ENCODE measurements at regions not wholly inside any gene's neighbourhood (a gene's known extent, or its start where the extent isn't known, plus 50 kb on each side); places are given as distances from the start of the nearest gene placed in this dataset.

DNA sequence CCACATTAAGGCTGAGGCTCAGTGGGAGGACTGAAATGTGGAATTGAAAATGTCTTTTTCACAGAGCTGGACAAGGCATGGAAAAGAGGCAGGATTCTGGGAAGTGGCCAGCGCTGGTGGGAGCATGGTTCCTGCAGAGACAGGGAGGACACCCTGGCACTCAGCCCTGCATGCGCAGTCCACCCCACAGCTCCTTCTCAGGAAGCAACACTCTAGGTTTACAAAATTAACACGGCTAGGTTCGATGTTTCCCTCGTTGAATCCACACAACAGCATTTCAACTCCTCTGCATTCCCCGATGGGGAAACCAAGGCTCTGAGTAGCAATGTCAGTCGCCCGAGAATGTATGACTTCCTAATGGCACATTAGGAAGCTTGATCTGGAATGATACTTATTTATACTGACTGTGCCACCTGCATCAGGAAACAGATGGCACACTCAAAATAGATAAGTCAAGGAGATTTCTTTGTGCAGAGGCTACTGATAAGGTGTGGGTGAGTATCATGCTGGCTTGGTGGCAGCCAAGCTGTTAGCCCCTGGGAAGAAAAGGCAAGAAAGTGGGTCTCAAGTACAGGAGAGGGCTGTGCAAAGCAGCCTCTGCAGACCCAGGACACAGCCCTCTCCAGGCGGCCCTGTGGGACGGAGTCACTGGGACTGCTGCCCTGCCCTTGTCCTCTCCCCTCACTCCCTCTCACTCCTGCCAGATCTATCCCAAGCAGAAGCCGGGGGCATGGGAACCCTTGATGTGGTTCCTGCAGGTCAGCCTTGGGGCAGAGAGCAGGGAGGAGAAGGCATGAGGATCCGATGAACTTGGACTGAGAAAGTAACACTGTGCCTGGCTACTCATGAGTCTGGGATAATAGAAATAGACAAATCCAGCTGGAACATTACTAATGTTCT lies 158.4 kb upstream of the FHL2 start:
- H3K36me3 ChIP-seq (ENCODE audit: control insufficient read depth in 1 of 2, insufficient read depth in 2 of 2, low read length in 2 of 2) = no peaks in the 10 kb centered on the region
- H3K4me1 ChIP-seq (ENCODE audit: control insufficient read depth in 1 of 2, insufficient read depth in 2 of 2, low read length in 2 of 2) = no peaks in the 10 kb centered on the region
- H3K27ac ChIP-seq (ENCODE audit: low read length) = no peak overlapping the region
- H3K4me3 ChIP-seq (ENCODE audit: low read depth in 1 of 2, low read length in 2 of 2) = no peak overlapping the region
- H3K27me3 ChIP-seq (ENCODE audit: low read depth, low read length) = no peaks in the 10 kb centered on the region
- H3K9me3 ChIP-seq (ENCODE audit: control insufficient read depth in 1 of 2, low read length in 2 of 2) = no peaks in the 10 kb centered on the region

DNA sequence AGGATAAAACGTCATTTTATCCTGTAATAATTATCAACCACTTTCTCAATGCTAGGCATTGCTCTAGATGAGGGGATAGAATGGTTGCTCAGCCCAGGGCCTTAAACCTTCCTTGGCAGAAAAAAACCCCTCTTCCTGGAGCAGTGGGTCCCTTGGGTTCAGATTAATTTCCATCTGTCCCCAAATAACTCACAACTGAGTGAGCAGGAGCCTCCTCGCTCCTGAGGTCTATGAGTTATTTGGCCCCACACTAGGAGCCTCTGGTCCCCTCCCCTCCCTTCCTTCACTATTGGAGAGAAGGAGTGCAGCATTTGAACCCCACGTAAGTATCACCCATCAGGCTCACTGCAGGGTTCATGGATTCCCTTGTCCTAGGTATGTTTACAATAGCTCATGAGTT lies 157.5 kb upstream of the FHL2 start:
- Histone ChIP-seq H3K36me3 (ENCODE audit: control insufficient read depth in 1 of 2, insufficient read depth in 2 of 2, low read length in 2 of 2) (no peaks in the 10 kb centered on the region), H3K9me3 (ENCODE audit: control insufficient read depth in 1 of 2, low read length in 2 of 2) (no peaks in the 10 kb centered on the region), H3K4me3 (ENCODE audit: low read depth in 1 of 2, low read length in 2 of 2) (no peak overlapping the region), H3K27me3 (ENCODE audit: low read depth, low read length) (no peaks in the 10 kb centered on the region), H3K27ac (ENCODE audit: low read length) (no peak overlapping the region), H3K4me1 (ENCODE audit: control insufficient read depth in 1 of 2, insufficient read depth in 2 of 2, low read length in 2 of 2) (no peaks in the 10 kb centered on the region)

- Histone ChIP-seq H3K4me3 (ENCODE audit: low read depth in 1 of 2, low read length in 2 of 2) (no peak overlapping the region), H3K9me3 (ENCODE audit: control insufficient read depth in 1 of 2, low read length in 2 of 2) (no peaks in the 10 kb centered on the region), H3K27ac (ENCODE audit: low read length) (no peak overlapping the region), H3K36me3 (ENCODE audit: control insufficient read depth in 1 of 2, insufficient read depth in 2 of 2, low read length in 2 of 2) (no peaks in the 10 kb centered on the region), H3K27me3 (ENCODE audit: low read depth, low read length) (no peaks in the 10 kb centered on the region), H3K4me1 (ENCODE audit: control insufficient read depth in 1 of 2, insufficient read depth in 2 of 2, low read length in 2 of 2) (no peaks in the 10 kb centered on the region)
These were observed 155.4 kb upstream of the FHL2 start for GRCh38 chr2:105554235-105554634.

- Histone ChIP-seq H3K4me3 (ENCODE audit: low read depth in 1 of 2, low read length in 2 of 2) (no peak overlapping the region), H3K4me1 (ENCODE audit: control insufficient read depth in 1 of 2, insufficient read depth in 2 of 2, low read length in 2 of 2) (no peaks in the 10 kb centered on the region), H3K27ac (ENCODE audit: low read length) (no peak overlapping the region), H3K9me3 (ENCODE audit: control insufficient read depth in 1 of 2, low read length in 2 of 2) (no peaks in the 10 kb centered on the region), H3K36me3 (ENCODE audit: control insufficient read depth in 1 of 2, insufficient read depth in 2 of 2, low read length in 2 of 2) (no peaks in the 10 kb centered on the region), H3K27me3 (ENCODE audit: low read depth, low read length) (no peaks in the 10 kb centered on the region)
These were observed 154.8 kb upstream of the FHL2 start for GRCh38 chr2:105553538-105554196.

- no peaks in the 10 kb centered on the region for H3K27me3 ChIP-seq (ENCODE audit: low read depth, low read length)
- H3K4me1 ChIP-seq (ENCODE audit: control insufficient read depth in 1 of 2, insufficient read depth in 2 of 2, low read length in 2 of 2) = no peaks in the 10 kb centered on the region
- no peaks in the 10 kb centered on the region for H3K36me3 ChIP-seq (ENCODE audit: control insufficient read depth in 1 of 2, insufficient read depth in 2 of 2, low read length in 2 of 2)
- H3K27ac ChIP-seq (ENCODE audit: low read length) = no peak overlapping the region
- no peaks in the 10 kb centered on the region for H3K9me3 ChIP-seq (ENCODE audit: control insufficient read depth in 1 of 2, low read length in 2 of 2)
- H3K4me3 ChIP-seq (ENCODE audit: low read depth in 1 of 2, low read length in 2 of 2) = no peak overlapping the region
These were observed 147.8 kb upstream of the FHL2 start for GRCh38 chr2:105546628-105546974.

- no peaks in the 10 kb centered on the region for H3K36me3 ChIP-seq (ENCODE audit: control insufficient read depth in 1 of 2, insufficient read depth in 2 of 2, low read length in 2 of 2)
- H3K9me3 ChIP-seq (ENCODE audit: control insufficient read depth in 1 of 2, low read length in 2 of 2) = no peaks in the 10 kb centered on the region
- H3K27ac ChIP-seq (ENCODE audit: low read length) = no peak overlapping the region
- no peaks in the 10 kb centered on the region for H3K4me1 ChIP-seq (ENCODE audit: control insufficient read depth in 1 of 2, insufficient read depth in 2 of 2, low read length in 2 of 2)
- H3K27me3 ChIP-seq (ENCODE audit: low read depth, low read length) = no peaks in the 10 kb centered on the region
- H3K4me3 ChIP-seq (ENCODE audit: low read depth in 1 of 2, low read length in 2 of 2) = no peak overlapping the region
These were observed 147.1 kb upstream of the FHL2 start for GRCh38 chr2:105545730-105546627.

DNA sequence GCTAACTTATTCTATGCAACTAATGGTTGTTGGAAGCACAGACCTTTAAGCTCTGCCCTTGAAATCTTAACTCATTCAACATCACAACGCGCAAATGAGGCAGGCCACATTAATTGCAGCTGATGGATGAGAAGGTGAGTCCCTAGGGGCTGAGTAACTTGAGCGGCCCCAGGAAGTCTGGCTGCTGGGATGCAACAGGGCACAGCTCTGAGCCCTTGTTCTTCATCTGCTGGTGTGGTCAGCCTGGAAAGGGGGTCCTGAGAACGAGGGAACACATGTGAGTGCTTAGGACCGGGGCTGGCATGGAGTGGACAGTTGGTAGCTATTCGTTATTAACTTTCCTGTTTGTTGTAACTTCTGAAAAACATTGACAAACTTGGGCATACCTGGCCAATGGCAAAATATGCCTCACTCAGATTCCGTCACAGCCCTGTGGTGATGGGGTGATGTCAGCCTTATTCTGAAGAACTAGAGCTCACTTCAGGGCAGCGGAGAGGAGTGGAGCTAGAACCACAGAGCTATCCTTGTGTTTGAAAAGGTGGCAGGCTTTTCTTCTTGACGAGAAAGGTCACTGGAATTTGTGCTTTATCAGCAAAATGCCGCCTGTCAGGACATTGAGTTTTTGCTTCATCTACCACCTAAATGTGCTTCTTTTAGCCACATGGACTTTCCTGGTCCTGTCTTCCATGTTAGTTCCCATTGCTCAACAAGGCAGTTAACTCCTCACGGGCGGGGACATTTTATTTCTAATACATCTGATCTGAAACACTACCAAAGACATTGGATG lies 145.9 kb upstream of the FHL2 start:
- Histone ChIP-seq H3K9me3 (ENCODE audit: control insufficient read depth in 1 of 2, low read length in 2 of 2) (no peaks in the 10 kb centered on the region), H3K4me1 (ENCODE audit: control insufficient read depth in 1 of 2, insufficient read depth in 2 of 2, low read length in 2 of 2) (no peaks in the 10 kb centered on the region), H3K27me3 (ENCODE audit: low read depth, low read length) (no peaks in the 10 kb centered on the region), H3K27ac (ENCODE audit: low read length) (no peak overlapping the region), H3K4me3 (ENCODE audit: low read depth in 1 of 2, low read length in 2 of 2) (no peak overlapping the region), H3K36me3 (ENCODE audit: control insufficient read depth in 1 of 2, insufficient read depth in 2 of 2, low read length in 2 of 2) (no peaks in the 10 kb centered on the region)

DNA sequence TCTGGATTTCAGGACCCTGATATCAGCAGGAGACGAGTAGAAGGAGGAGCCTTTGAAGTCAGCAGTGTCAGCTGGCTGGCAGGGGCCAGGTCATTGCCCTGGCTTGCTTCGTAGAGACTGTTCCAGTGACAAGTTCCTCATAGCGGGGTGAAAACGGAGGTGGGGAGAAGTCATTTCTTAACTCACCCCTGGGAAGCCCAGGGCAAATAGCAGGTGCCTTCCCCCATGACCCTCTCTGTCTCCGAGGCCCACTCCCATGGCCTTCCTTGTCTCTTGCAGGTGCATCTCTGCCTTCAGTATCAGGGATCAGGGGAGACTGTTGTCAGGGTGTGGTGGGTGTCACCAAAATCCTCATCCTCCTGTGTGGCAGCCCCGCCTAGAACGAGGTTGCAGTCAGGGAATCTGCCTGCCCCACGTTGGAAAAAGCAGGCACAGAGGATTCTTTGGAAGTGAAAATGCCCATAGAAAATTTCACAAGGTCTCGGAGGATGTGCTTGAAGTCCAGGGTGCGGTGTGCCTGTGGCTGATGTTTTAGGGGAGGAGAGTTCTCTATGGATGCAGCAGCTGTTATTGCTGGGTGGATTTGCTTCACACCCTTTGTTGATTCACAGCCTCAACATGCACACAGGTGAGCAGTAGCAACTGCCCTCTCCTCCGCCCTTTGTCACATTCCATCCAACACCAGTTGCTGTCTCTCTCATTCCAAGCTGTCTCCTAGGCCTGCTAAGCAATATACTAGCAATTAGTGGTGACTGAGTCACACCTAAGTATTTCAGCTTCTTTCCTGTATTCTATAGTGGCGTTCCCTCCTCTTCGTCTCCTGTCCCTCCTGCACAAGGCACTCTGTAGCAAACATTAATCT lies 142.6 kb upstream of the FHL2 start:
- H3K4me1 ChIP-seq (ENCODE audit: control insufficient read depth in 1 of 2, insufficient read depth in 2 of 2, low read length in 2 of 2) = no peaks in the 10 kb centered on the region
- no peak overlapping the region for H3K27ac ChIP-seq (ENCODE audit: low read length)

GRCh38 chr2:105540642-105541041 lies 141.8 kb upstream of the FHL2 start:
- Histone ChIP-seq H3K4me1 (ENCODE audit: control insufficient read depth in 1 of 2, insufficient read depth in 2 of 2, low read length in 2 of 2) (no peaks in the 10 kb centered on the region), H3K9me3 (ENCODE audit: control insufficient read depth in 1 of 2, low read length in 2 of 2) (no peaks in the 10 kb centered on the region), H3K27ac (ENCODE audit: low read length) (no peak overlapping the region), H3K36me3 (ENCODE audit: control insufficient read depth in 1 of 2, insufficient read depth in 2 of 2, low read length in 2 of 2) (no peaks in the 10 kb centered on the region), H3K27me3 (ENCODE audit: low read depth, low read length) (no peaks in the 10 kb centered on the region), H3K4me3 (ENCODE audit: low read depth in 1 of 2, low read length in 2 of 2) (no peak overlapping the region)

More for the DNA sequence above, 142.6 kb upstream of the FHL2 start:
- H3K9me3 ChIP-seq (ENCODE audit: control insufficient read depth in 1 of 2, low read length in 2 of 2) = no peaks in the 10 kb centered on the region
- no peaks in the 10 kb centered on the region for H3K27me3 ChIP-seq (ENCODE audit: low read depth, low read length)
- H3K4me3 ChIP-seq (ENCODE audit: low read depth in 1 of 2, low read length in 2 of 2) = no peak overlapping the region
- H3K36me3 ChIP-seq (ENCODE audit: control insufficient read depth in 1 of 2, insufficient read depth in 2 of 2, low read length in 2 of 2) = no peaks in the 10 kb centered on the region

GRCh38 chr2:105539331-105539730 lies 140.5 kb upstream of the FHL2 start:
- no peaks in the 10 kb centered on the region for H3K36me3 ChIP-seq (ENCODE audit: control insufficient read depth in 1 of 2, insufficient read depth in 2 of 2, low read length in 2 of 2)
- no peak overlapping the region for H3K27ac ChIP-seq (ENCODE audit: low read length)
- no peaks in the 10 kb centered on the region for H3K27me3 ChIP-seq (ENCODE audit: low read depth, low read length)
- H3K4me3 ChIP-seq (ENCODE audit: low read depth in 1 of 2, low read length in 2 of 2) = no peak overlapping the region
- H3K4me1 ChIP-seq (ENCODE audit: control insufficient read depth in 1 of 2, insufficient read depth in 2 of 2, low read length in 2 of 2) = no peaks in the 10 kb centered on the region
- H3K9me3 ChIP-seq (ENCODE audit: control insufficient read depth in 1 of 2, low read length in 2 of 2) = no peaks in the 10 kb centered on the region
